Kidney glomerular epithelial cell (primary cell): ENCODE measurements at regions not wholly inside any gene's neighbourhood (a gene's known extent, or its start where the extent isn't known, plus 50 kb on each side); places are given as distances from the start of the nearest gene placed in this dataset.

Experiments
- DNase-seq: peaks from one replicate; lab custom pipeline; 2025; lab: John Stamatoyannopoulos, UW

- peak; percentile 13 for DNase-seq
Measured at GRCh38 chr3:117719316-117719926, 1009.8 kb downstream of the TUSC7 start.

- DNase-seq = no peak
Measured at GRCh38 chr3:117721866-117722265, 1012.3 kb downstream of the TUSC7 start.

GRCh38 chr3:117722856-117723255 is 1013.3 kb downstream of the TUSC7 start:
- no peak for DNase-seq

GRCh38 chr3:117723825-117724224 is 1014.2 kb downstream of the TUSC7 start:
- DNase-seq = no peak

- no peak for DNase-seq
Measured at GRCh38 chr3:117725314-117725713, 1015.7 kb downstream of the TUSC7 start.

- no peak for DNase-seq
Measured at GRCh38 chr3:117726776-117727175, 1017.2 kb downstream of the TUSC7 start.

GRCh38 chr3:117728226-117728625 is 1018.6 kb downstream of the TUSC7 start:
- no peak for DNase-seq

- peak; percentile 64 for DNase-seq
Measured at GRCh38 chr3:117734496-117734895, 1024.9 kb downstream of the TUSC7 start.

GRCh38 chr3:117735481-117736101 is 1026.0 kb downstream of the TUSC7 start:
- DNase-seq = peak; percentile 43

GRCh38 chr3:117736846-117737245 is 1027.3 kb downstream of the TUSC7 start:
- no peak for DNase-seq

- DNase-seq = no peak
Measured at GRCh38 chr3:117743993-117744392, 1034.4 kb downstream of the TUSC7 start.

GRCh38 chr3:117744935-117745334 is 1035.4 kb downstream of the TUSC7 start:
- DNase-seq = no peak

GRCh38 chr3:117745516-117745915 is 1035.9 kb downstream of the TUSC7 start:
- no peak for DNase-seq

GRCh38 chr3:117746066-117746465 is 1036.5 kb downstream of the TUSC7 start:
- DNase-seq = no peak

- DNase-seq = no peak
Measured at GRCh38 chr3:117748131-117748530, 1038.6 kb downstream of the TUSC7 start.

- no peak for DNase-seq
Measured at GRCh38 chr3:117750674-117751269, 1041.2 kb downstream of the TUSC7 start.

GRCh38 chr3:117751651-117752050 is 1042.1 kb downstream of the TUSC7 start:
- DNase-seq = no peak

- DNase-seq = no peak
Measured at GRCh38 chr3:117752984-117753717, 1043.6 kb downstream of the TUSC7 start.

- no peak for DNase-seq
Measured at GRCh38 chr3:117754058-117754457, 1044.5 kb downstream of the TUSC7 start.

- no peak for DNase-seq
Measured at GRCh38 chr3:117754841-117755240, 1045.3 kb downstream of the TUSC7 start.

- DNase-seq = no peak
Measured at GRCh38 chr3:117756563-117756962, 1047.0 kb downstream of the TUSC7 start.

GRCh38 chr3:117761703-117762620 is 1052.4 kb downstream of the TUSC7 start:
- no peak for DNase-seq
